Type B pancreatic cell (in vitro differentiated cells): ENCODE measurements at regions not wholly inside any gene's neighbourhood (a gene's known extent, or its start where the extent isn't known, plus 50 kb on each side); places are given as distances from the start of the nearest gene placed in this dataset.

ENCODE experiments used
- DNase-seq: peaks from one replicate; pipeline ENCODE4 v3.0.0; 2021; ENCODE audit warnings: mixed read lengths; ENCODE audit not compliant: unreplicated experiment; ENCODE audit errors: extremely low spot score
- H3K27ac Mint-ChIP-seq: 2 replicates; pipeline ENCODE4 v1.8.0; 2021; ENCODE audit warnings: mild to moderate bottlenecking, mixed read lengths
- H3K27me3 Mint-ChIP-seq: 2 replicates; pipeline ENCODE4 v1.8.0; 2021; ENCODE audit warnings: mixed read lengths
- H3K36me3 Mint-ChIP-seq: 2 replicates; pipeline ENCODE4 v1.8.0; 2021; ENCODE audit warnings: mixed read lengths
- H3K4me1 Mint-ChIP-seq: one replicate; pipeline ENCODE4 v1.8.0; 2021; ENCODE audit warnings: mixed read lengths; ENCODE audit not compliant: unreplicated experiment
- H3K4me3 Mint-ChIP-seq: 2 replicates; pipeline ENCODE4 v1.8.0; 2021; ENCODE audit warnings: mild to moderate bottlenecking, mixed read lengths
- H3K9me3 Mint-ChIP-seq: 2 replicates; pipeline ENCODE4 v1.8.0; 2021; ENCODE audit warnings: mixed read lengths
- CTCF ChIP-seq: fragments of 200-600 bp; sonication (generic); conservative IDR thresholded peaks from 2 replicates; pipeline ENCODE4 v1.5.0; 2021; ENCODE audit warnings: antibody characterized with exemption, mild to moderate bottlenecking

GRCh38 chr7:136526408-136527105, 341.9 kb upstream of the CHRM2 start:
- Mint-ChIP-seq H3K9me3 (no peaks in the 10 kb centered on the region), H3K27me3 (peaks cover 3% of the 10 kb centered on the region), H3K4me1 (no peaks in the 10 kb centered on the region), H3K4me3 (no peak overlapping the region), H3K36me3 (no peaks in the 10 kb centered on the region), H3K27ac (no peak overlapping the region)
- no peak for DNase-seq
- TF ChIP-seq CTCF: no peak

- no peak overlapping the region for H3K4me3 Mint-ChIP-seq
- TF ChIP-seq CTCF: no peak
- no peak for DNase-seq
- peaks cover 8% of the 10 kb centered on the region for H3K27me3 Mint-ChIP-seq
- no peaks in the 10 kb centered on the region for H3K9me3 Mint-ChIP-seq
- H3K36me3 Mint-ChIP-seq: no peaks in the 10 kb centered on the region
- no peaks in the 10 kb centered on the region for H3K4me1 Mint-ChIP-seq
- no peak overlapping the region for H3K27ac Mint-ChIP-seq
Observed at GRCh38 chr7:136523571-136523970, 344.9 kb upstream of the CHRM2 start.

- Mint-ChIP-seq H3K9me3 (no peaks in the 10 kb centered on the region), H3K27ac (no peak overlapping the region), H3K4me1 (no peaks in the 10 kb centered on the region), H3K36me3 (no peaks in the 10 kb centered on the region), H3K4me3 (no peak overlapping the region), H3K27me3 (peaks cover 5% of the 10 kb centered on the region)
- DNase-seq: no peak
- no peak for TF ChIP-seq CTCF
Observed at GRCh38 chr7:136517971-136518370, 350.5 kb upstream of the CHRM2 start.

- Mint-ChIP-seq H3K27ac (no peak overlapping the region), H3K27me3 (no peaks in the 10 kb centered on the region), H3K9me3 (no peaks in the 10 kb centered on the region), H3K36me3 (no peaks in the 10 kb centered on the region), H3K4me1 (no peaks in the 10 kb centered on the region), H3K4me3 (no peak overlapping the region)
- no peak for TF ChIP-seq CTCF
- DNase-seq: no peak
Observed at GRCh38 chr7:136514776-136515175, 353.7 kb upstream of the CHRM2 start.

- Mint-ChIP-seq H3K4me1 (no peaks in the 10 kb centered on the region), H3K27me3 (no peaks in the 10 kb centered on the region), H3K9me3 (no peaks in the 10 kb centered on the region), H3K27ac (no peak overlapping the region), H3K4me3 (no peak overlapping the region), H3K36me3 (no peaks in the 10 kb centered on the region)
- no peak for DNase-seq
- TF ChIP-seq CTCF: no peak
Observed at GRCh38 chr7:136513744-136514143, 354.7 kb upstream of the CHRM2 start.

GRCh38 chr7:136509466-136509865, 359.0 kb upstream of the CHRM2 start:
- H3K4me3 Mint-ChIP-seq: no peak overlapping the region

More at GRCh38 chr7:136509466-136509865, 359.0 kb upstream of the CHRM2 start:
- Mint-ChIP-seq H3K36me3 (no peaks in the 10 kb centered on the region), H3K4me1 (no peaks in the 10 kb centered on the region), H3K27ac (no peak overlapping the region), H3K27me3 (no peaks in the 10 kb centered on the region), H3K9me3 (no peaks in the 10 kb centered on the region)
- TF ChIP-seq CTCF: no peak
- no peak for DNase-seq
